IPS-NIHi7 (cell line): ENCODE measurements at regions not wholly inside any gene's neighbourhood (a gene's known extent, or its start where the extent isn't known, plus 50 kb on each side); places are given as distances from the start of the nearest gene placed in this dataset.
A peak's percentile ranks its signal among the peaks of the same experiment; 100 is the strongest.

ENCODE experiments used
- DNase-seq: peaks from one replicate; pipeline ENCODE4 v3.0.0; 2012; ENCODE audit warnings: mixed read lengths; ENCODE audit errors: extremely low spot score

DNA sequence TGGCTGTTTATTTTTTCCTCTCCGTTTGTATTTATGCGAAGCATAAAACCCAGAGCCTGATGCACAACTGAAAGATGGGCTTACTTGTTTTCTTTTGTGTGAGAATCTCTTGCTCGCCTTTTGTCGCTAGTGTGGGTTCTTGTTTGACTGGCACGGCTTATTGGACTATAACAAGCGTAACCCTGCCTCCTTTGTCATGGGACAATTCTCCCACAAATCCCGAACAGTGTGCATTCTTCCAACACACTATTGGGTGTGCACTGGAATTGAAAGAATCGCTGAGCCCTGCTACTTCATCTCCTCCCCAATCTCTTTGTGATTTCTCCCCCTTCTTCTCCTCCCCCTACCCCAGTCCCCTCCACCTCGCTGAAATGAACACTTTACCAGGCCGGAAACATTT is 110.8 kb downstream of the ZIC5 start:
- DNase-seq, result no peak

DNA sequence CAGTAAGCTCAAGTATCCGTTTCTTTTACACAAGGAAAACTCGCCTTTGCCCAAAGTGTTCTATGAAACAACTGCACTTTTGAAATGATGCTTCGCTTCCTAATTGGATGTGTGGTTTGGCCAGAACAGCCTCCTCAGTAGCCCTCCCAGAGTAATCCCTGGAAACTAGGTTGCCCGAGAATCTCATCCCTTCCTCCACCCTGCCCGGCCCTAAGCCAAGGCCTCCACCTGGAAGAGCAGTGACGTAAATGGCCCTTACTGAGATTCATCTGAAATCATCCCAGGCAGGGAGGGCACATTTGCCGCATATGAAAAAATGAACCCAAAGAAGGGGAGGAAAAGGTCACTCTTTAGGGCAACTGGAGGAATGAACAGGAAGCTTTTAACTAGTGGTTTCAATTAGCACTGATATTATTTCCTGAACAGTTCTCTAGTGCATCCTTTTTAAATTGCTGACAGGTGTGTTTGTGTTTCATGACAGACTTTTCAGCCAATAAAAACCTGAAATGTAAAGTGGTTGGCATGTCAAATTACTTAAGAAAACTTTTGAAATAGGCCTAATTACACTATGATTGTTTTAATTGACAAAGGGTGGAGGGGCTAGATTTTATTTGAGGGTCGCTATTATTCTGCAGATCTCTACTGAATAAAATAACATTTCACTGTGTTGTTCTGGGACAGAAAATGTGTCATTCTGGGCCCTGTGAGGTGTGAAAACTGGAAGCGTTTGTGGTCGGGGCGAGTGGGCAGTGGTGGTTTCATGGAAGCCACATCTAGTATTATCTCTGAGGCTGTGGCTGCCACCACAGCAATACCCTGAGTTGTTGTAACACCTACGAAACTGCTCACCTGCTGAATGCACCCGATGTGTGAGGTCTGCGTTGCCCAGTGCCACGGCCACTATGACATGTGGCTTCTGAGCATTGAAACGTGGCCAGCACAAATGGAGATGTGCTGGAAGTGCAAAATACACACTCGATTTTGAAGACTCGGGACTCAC is 112.1 kb downstream of the ZIC5 start:
- no peak for DNase-seq

DNA sequence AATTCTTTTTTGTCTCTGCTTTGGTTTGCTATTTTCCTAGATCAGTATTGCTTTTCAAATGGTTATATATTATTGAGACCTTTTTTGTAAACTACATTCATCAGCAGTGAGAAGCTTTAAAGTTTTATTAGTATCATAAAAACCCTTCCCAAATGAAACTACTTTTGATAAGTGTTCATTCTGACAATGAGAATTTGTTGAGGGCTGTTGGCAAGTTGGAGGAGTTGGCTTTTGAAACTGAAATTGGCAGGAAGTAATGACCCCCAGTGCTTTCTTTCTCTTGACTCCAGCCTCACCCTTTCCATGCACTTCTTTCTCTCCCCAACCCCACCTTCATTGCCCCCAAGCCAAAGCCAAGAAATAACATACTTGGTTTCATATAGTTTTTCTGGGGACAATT is 113.8 kb downstream of the ZIC5 start:
- no peak for DNase-seq

DNA sequence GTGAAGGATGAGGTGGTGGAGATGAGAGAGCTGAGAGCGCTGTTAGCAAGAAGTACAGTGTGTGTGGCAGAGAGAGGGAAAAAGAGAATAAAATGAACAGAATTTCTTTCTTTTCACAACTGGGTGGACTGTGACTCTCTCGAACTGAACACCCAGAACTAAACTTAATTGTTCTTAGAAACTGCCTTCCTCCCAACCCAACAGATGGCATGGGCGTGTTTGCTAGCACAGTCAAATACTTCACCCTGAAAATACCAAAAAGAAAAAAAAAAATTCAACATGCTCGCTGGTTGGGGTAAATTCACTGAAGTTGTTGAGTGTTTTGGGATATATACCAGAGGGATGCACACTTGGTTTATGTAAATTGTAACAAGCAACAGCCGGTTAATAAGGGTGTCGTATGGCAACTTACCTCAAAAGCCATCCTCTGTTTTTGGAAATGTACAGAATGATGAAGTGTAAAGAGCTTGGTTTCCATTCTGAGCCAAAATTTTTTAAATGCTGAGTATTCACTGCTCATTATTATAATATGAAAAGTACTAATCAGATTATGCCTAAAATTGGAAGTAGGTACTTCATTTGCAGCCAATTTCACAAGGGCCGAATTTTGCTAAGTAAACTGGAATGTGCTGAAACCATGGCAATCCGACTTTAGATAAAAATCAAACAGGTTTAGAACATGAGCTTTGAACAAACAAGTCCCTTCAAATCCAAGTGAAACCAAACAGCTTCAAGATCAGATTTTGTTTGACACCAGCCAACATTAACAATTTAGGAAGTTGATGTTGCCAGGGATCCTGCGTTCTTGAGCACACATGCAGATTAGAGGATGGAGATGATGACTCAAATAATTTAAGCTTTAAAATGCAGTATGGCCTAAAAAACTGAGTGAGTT is 115.8 kb downstream of the ZIC5 start:
- no peak for DNase-seq

DNA sequence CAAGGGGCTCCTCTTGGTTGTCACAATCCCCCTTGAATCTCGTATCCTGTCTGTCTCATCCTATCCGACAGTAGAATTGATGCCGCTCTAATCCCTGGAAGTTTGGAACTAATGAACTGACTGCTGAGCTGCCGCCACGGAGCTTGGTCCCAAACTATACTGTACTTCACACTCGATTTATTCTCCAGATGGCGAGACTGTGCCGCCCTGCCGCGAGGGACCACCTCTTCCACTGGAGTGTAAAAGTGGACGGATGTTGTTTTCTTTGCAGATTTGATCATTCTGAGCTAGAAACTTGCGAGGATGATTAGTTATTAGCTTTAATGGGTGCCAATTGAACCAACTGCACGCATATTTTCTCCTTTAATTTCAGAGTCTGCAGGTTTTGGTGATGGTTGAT is 117.2 kb downstream of the ZIC5 start:
- no peak for DNase-seq

DNA sequence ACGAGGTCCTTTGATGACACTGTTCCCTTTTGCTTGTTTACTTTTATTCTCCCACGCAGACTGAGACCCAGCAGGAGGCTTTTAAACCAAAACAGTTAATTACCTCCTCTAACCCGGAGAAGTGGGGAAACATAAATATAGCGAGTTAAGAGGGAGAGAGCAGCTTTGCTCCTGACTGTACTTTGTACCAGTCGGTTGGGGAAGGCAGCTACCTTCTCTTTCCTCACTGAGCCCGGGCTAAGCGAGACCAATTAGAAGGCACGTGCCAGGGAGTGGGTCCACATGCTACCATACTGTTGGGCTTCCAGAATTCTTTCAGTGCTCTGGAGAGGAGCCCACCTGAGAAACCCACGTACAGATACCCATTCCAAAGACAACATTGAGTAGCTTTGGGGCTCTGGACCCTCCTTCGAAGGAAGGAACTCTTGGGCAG is 124.2 kb downstream of the ZIC5 start:
- no peak for DNase-seq

DNA sequence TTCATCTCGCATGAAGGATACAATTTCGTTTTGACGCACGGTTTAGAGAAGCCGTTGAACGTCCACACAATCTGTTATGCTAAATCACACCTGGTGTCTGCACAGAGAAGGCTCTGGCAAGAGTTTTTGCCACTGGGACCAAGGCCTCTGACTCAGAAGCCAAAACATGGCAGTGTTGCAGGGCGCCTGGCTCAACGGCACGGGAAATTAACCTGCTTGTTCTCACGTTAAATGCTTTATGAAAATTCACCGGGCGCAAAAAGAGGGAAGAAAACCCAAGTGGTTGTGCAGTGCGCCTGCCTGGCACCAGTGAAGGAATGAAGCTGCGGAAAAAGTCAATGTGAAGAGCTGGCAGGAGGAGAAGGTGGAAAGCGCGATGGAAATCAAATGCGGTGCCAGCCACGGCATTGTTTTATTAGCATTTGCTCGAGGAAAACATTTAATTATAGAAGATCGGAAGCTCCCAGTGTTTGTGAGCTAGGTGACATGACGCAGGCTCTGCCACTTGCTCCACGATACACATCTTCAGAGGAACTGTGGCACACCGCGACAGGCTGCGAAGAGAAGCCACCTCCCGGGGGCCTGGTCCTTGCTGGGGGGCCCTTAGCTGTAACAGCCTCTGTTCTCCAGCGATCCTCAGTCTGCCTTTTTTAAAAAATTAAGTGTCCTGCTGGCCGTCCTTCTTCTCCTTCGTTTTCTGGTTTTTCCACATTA is 126.2 kb downstream of the ZIC5 start:
- DNase-seq, result no peak

DNA sequence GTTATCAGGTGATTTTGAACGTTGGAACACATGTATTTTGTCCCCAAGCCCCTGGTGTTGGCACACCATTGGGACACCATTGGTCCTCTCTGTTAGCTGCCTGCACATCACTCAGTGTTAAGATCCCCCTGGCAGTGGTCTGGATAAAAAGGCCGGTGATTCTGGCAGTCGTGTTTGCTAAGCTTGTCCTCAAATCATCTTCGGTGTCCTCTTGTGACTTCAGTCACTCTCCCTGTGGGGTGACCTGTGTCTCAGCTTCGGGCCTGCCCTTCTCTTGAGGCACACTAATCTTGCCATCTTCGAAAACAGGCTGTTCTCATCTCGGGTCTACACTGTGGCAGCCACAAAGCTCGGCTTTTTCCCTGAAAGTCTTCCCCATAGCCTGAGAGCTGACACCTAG is 127.1 kb downstream of the ZIC5 start:
- no peak for DNase-seq

DNA sequence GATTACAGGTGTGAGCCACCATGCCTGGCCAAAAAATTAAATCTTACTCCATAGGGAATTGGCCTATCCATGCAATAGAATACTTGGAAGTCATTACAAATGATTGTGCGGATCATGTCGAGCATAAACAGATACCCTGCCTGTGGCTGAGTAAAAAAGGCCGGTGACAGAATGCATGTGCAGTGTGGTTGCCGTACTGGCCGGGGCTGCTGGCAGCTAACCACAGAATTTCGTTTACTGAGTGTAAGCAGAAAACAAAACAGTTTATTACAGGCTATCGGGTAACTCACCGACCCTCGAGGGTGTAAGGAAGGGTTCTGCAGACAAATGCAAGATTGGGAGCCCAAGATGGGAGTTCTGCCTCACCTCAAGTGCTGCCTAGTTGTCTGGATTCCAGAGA is 127.7 kb downstream of the ZIC5 start:
- DNase-seq, result no peak

DNA sequence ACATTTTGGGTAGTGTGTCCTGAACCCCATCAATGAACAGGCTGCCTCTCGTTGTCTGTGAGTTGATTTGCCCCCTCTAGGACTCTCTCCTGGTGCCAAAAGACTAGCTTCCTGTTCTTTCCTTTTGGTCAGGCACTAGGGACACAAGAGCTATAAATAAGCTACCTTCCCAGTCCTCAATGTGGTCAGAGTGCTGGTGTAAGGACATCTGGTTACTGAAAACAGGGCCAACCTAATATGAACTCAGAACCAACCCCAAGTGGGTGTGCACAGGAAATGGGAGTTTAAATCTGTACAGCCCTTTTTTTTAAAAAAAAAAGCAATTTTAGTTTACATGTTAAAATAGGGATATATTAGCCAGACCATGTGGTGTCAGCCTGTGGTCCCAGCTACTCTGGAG is 129.2 kb downstream of the ZIC5 start:
- no peak for DNase-seq

DNA sequence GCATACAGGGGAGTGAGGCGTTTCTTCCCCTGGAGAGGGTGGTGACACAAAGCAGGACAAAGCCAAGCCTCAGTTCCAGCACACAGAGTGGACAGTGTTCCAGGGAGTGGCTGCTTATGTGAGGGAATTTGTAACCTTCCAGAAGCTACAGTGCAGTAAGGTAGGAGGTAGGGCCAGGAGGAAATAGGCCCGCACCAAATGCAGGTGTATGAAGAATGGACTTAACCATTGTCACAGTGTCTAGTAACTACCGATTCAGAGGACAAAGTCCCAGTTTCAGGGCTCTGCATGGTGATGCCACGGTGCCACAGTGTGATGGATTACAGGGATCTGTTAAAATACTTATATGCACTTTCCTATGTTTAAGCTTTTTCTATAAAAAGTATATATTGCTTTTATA is 135.3 kb downstream of the ZIC5 start:
- no peak for DNase-seq

DNA sequence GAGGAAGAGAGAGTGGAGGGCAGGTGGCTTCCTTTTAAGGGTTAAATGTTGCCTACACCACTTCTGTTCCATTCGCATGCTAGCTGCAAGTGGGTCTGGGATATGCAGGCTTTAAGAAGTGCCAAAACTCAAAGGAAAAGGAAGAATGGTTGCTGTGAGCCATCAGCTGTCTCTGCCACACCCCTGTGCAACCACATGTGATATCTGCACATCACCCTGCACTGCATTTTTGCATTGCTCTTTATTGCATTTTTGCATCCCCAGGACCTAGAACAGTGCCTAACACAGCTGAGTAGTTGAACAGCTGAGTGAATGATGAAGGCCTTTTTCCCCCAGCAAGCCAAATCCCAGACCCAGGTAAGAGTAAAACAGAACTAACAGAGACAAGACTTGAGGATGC is 136.1 kb downstream of the ZIC5 start:
- no peak for DNase-seq

DNA sequence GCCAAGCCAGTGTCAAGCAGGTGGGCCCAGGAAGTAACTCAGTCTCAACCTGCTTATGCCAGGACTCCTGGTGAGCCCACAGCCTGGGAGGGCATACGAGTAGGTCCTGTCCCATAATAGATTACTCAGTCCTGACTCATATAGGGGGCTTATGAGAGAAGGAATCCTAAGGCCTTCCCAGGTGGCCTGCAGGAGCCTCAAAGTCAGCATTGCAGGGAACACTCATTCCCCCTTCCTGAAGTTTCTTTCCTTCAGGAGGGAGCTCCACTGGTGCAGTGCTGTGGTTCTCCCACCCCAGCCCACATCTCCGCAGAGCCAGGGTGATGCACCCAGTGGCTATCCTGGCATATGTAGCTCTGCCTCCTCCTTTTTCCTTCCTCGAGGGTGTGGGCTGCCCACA is 137.3 kb downstream of the ZIC5 start:
- no peak for DNase-seq

DNA sequence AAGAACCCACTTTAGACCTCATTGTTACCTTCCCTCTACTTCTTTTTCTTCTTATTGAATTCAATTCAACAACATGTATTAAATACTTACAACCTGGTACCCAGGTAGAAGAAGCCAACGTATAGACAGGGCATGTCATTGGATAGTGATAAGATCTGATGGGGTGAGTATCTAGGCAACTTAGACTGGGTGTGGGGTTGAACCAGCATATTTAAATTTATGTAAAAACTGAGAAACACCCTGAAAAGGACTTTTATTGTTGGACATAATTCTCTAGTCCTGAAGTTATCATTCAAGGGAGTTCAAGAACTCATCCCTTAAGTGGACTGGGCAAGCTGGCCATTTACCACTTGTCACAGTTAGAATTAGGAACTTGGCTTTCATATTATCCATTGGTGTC is 139.2 kb downstream of the ZIC5 start:
- DNase-seq, result no peak

DNA sequence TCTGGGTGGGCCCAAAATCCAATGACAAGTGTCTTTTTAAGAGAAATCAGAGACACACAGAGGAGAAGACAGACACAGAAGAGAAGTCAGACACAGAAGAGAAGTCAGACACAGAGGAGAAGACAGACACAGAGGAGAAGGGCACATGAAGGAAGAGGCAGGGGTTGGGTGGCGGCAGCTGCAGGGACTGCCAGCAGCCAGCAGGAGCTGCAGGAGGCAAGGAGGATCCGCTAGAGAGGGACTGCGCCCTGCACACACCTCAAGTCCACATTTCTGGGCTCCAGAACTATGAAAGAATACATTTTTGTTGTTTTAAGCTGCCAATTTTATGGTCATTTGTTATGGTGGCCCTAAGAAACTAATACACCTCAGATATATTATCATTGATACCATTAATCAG is 140.6 kb downstream of the ZIC5 start:
- DNase-seq, result peak; percentile 75

DNA sequence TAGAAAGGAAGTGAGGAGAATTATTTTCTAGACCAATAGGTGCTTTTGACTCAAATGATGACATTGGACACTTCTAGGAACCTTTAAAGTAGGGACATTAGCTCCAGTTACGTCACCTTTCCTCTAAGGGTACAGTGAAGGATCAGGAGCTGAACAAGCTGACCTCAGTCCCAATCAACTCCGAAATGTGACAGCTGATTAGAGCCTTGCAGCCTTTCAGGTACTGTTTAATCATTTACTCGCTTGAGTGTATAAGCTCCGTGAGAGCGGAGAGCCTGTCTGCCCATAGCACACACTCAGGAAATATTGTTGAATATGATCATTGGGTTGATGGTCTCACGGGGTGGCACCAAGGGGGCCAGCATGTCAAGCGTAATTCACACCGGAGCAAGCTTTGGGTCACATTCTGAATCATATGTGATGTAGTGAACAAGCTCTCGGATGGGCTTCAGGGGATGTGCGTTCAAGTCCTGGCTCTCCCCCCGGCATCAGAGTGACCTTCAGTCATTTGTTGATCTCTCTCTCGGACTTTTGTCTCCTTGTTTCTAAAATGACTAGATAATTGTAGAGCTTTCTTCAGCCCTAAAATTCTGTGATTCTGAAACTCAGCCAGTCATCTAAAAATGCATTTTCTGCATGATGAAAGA is 141.9 kb downstream of the ZIC5 start:
- DNase-seq, result no peak

DNA sequence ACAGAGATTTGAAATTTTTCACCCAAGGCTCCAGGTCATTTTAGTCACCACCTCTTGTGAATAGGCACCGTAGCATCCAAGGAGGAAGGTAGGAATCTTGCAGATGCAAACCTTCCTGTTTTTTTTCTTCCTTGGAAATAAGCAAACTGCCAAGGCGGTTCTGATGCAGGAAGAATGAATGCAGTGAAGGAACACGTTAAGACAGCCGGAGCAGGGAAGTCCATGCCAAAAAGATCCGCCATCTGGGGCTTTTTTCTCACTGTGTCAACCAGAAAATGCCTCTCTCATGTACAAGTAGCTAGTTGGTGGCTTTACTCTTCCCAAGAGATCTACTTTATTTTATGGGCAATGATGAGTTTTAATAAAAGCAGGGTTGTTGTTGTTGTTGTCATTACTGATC is 142.4 kb downstream of the ZIC5 start:
- DNase-seq, result no peak

DNA sequence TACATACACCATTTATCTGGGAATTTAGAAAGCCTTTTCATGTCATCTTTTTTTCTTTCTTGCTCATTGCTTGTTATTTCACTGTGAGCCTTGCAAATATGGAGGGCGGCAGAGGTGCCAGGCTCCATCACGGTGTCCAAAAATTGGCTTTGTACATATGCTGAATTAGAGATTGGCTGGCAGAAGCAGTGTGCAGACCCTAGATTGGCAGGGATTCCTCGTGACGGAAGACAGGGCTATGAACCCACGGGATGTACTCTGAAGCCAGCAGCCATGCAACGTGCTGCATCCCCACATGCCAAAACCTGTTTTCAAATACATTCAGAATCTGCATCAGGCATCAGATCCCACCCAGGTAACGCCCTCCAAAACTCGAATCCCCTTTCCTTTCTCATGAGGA is 142.8 kb downstream of the ZIC5 start:
- DNase-seq, result no peak

DNA sequence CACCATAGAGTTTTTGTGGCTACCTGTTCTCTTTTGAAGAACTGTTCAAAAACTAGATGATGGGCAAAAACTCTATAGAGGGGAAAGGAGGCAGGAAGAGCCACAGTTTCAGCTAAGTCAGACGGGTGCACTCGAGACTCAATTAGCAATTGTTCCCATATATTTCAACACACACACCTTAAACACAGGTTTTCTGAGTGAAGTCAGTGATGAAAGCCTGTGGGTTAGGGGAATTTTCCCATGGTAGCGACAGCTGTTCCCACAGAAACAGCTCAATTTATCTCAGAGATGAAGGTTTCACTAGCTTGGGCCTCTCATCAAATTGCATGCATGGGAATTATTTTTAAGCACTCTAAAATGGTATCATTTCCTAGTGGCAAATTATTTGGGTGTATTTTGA is 143.4 kb downstream of the ZIC5 start:
- DNase-seq, result no peak

DNA sequence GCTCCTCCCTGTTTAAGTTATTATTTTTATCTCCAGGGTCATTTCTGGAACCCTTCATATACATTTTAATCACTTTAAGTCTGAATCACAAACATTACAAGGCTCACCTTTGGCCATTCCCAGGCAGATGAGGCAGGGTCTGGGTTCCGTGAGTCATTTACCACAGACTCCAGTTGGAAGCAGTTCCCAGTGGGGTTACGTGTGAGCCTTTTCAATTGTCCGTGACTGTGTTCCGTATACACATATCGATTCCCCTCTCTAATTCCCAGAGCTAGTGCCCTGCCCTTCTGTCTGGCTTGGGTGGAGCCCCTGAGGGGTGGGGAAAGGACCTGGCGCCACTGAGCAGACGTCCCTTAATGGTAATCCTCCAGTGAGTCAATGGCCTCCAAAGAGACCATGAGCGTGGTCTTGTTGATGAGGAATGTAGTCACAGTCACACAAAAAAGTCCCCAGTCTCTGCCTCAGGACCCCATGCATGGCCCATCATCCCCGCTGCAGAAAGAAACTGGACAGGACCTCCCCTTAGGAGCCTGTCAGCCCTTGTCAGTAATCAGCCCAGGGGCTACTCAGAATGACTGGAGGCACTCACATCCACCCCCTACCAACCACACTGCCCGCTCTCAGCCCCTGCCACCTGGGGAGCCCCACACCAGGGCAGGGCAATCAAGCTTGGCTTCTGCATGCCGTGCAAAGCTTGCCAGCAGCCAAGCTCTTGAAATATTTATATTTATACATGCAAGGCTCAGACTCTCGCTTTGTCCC is 144.4 kb downstream of the ZIC5 start:
- no peak for DNase-seq

DNA sequence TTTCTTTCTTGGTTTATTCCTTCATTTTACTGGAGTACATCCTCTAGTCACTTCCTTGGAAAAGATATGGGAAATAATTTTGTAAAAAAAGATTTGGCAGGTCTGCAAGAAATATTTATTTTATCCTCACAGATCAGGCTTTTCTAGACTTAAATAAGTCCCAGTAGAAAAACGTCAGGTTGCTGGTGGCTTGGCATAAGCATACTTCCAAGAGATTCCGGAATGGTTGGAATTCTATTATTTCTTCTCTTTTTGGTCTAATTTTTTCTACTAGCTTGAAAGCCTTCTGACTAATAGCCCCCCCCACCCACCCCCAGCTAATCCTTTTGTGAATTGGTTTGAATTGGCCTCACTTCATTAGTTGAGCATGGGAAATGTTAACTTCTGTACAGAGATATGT is 147.6 kb downstream of the ZIC5 start:
- DNase-seq, result no peak
